Tibial nerve (tissue), 4 donors: ENCODE measurements at regions not wholly inside any gene's neighbourhood (a gene's known extent, or its start where the extent isn't known, plus 50 kb on each side); places are given as distances from the start of the nearest gene placed in this dataset.

ENCODE experiments used
- EP300 ChIP-seq, 2 donors: sonication (generic); formaldehyde crosslinking; IDR thresholded peaks; one replicate each; pipeline ENCODE4 v1.6.1; 2017; ENCODE audit warnings: antibody characterized with exemption in 2 of 2, mild to moderate bottlenecking in 1 of 2
- POLR2A ChIP-seq, 2 donors: fragments of 450-650 bp; IDR thresholded peaks; one replicate each; pipeline ENCODE4 v1.6.1; 2017; ENCODE audit warnings: antibody characterized with exemption in 2 of 2, mild to moderate bottlenecking in 2 of 2, moderate library complexity in 2 of 2
- TF ChIP-seq, protein P1 (sequence below), 5 experiments: fragments of 200-600 bp in 3 of 5; fragments of 450-650 bp in 2 of 5; sonication (generic) in 3 of 5; IDR thresholded peaks; one replicate each; pipeline ENCODE4 v1.5.1; 2016 to 2019; ENCODE audit warnings: antibody characterized with exemption in 5 of 5, mild to moderate bottlenecking in 3 of 5, moderate library complexity in 2 of 5

DNA sequence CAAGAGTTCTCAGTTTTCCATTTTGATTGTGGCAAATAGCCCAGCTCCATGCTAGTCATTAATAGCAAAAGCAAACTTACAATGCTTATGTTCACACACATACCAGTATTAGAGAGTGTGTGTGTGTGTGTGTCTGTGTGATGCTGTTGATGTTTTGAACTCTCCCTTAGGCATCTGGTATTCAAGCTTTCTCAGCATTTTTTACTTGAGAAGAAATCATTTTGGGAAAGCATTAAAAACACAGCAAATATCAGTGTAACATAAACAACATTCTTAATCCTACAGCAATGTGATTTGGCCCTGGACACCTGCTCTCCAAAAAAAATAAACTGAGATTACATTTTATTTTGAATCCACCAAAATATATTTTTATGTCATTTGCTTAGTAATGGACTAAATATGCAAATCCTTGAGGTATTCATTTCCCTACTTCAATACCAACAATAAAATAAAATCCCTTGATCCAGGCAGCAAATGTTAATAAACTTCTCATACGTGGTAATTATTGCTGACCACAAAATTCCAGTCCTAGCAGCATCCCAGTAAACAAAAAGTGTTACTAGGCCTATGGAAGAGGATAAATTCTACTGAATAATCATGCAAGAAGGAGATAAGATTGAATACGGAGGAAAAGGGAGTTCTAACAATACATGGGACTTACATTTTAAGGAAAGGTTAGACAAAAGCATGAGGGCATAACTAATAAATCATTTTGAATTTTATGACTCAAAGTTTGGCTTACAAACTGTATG lies 249.5 kb upstream of the CLEC14A start:
- TF ChIP-seq, protein P1, sequence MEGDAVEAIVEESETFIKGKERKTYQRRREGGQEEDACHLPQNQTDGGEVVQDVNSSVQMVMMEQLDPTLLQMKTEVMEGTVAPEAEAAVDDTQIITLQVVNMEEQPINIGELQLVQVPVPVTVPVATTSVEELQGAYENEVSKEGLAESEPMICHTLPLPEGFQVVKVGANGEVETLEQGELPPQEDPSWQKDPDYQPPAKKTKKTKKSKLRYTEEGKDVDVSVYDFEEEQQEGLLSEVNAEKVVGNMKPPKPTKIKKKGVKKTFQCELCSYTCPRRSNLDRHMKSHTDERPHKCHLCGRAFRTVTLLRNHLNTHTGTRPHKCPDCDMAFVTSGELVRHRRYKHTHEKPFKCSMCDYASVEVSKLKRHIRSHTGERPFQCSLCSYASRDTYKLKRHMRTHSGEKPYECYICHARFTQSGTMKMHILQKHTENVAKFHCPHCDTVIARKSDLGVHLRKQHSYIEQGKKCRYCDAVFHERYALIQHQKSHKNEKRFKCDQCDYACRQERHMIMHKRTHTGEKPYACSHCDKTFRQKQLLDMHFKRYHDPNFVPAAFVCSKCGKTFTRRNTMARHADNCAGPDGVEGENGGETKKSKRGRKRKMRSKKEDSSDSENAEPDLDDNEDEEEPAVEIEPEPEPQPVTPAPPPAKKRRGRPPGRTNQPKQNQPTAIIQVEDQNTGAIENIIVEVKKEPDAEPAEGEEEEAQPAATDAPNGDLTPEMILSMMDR (IDR thresholded peaks at IDR 0.05) = no peak
- TF ChIP-seq POLR2A (IDR thresholded peaks at IDR 0.05) = no peak
- no peak for TF ChIP-seq EP300 (IDR thresholded peaks at IDR 0.05)
